Activated CD4-positive, alpha-beta T cell treated with anti-CD3 and anti-CD28 coated beads, Interleukin-2, amount 10 ng/mL, durations not matched to agents 7 days and 5 days (primary cell): ENCODE measurements at regions not wholly inside any gene's neighbourhood (a gene's known extent, or its start where the extent isn't known, plus 50 kb on each side); places are given as distances from the start of the nearest gene placed in this dataset.

Source experiments
- CTCF ChIA-PET: fragments of 350-600 bp; sonication (Branson Sonifier 250); formaldehyde crosslinking; loops from one replicate; lab custom pipeline; 2021; ENCODE audit warnings: antibody characterized with exemption; lab: Charles Lee
- POLR2A ChIA-PET: fragments of 350-600 bp; sonication (Branson Sonifier 250); formaldehyde crosslinking; loops from one replicate; lab custom pipeline; 2021; ENCODE audit warnings: antibody characterized with exemption; lab: Charles Lee
- DNase-seq: peaks from one replicate; pipeline ENCODE4 v3.0.0-alpha.2; 2020
- H3K27ac Mint-ChIP-seq: one replicate; pipeline ENCODE4 v1.8.0; 2021; ENCODE audit warnings: mild to moderate bottlenecking, moderate library complexity, mixed read lengths
- H3K27me3 Mint-ChIP-seq: one replicate; pipeline ENCODE4 v1.8.0; 2021; ENCODE audit warnings: mixed read lengths
- H3K36me3 Mint-ChIP-seq: one replicate; pipeline ENCODE4 v1.8.0; 2021; ENCODE audit warnings: low read depth, mixed read lengths
- H3K4me1 Mint-ChIP-seq: one replicate; pipeline ENCODE4 v1.8.0; 2021; ENCODE audit warnings: mixed read lengths
- H3K4me3 Mint-ChIP-seq: one replicate; pipeline ENCODE4 v1.8.0; 2021; ENCODE audit warnings: mild to moderate bottlenecking, moderate library complexity, mixed read lengths
- H3K9me3 Mint-ChIP-seq: one replicate; pipeline ENCODE4 v1.8.0; 2021; ENCODE audit warnings: mixed read lengths

DNA sequence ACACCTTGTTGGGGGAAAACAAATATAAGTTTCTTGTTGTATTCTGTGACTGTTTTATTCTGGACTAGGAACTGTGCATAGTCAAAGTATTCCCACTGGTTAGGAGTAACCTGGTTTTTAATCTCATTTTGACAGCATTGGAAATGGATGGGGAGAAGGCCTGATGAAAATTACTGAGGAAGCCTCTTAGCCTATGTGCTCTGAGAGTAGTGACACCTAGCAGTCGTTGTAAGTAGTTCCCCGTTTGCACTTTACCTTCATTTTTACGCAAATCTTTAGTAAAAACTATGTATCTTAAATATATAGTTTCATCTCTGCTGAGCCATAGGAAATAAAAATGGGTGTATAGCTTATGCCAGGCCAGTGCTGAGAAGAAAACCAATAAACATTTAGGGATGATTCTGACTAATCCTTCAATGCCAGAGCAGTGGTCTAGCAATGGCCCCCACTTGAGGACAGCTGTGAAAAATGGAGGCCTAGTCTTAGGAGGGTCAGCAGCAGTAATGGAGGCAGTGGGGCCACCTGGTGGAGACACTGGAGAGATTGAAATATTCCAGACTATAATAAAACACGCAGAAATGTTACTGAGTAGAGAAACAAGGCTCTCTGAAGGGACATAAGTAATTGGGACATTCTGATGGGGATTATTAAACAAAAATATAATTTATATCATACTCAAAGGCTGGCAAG, 133.2 kb upstream of the NOVA1 start:
- peaks cover 2% of the 10 kb centered on the region for H3K9me3 Mint-ChIP-seq
- ChIA-PET POLR2A (no interaction called here), CTCF (no interaction called here)
- no peaks in the 10 kb centered on the region for H3K27me3 Mint-ChIP-seq
- no peak for DNase-seq
- no peak overlapping the region for H3K4me3 Mint-ChIP-seq
- no peak overlapping the region for H3K27ac Mint-ChIP-seq
- no peaks in the 10 kb centered on the region for H3K36me3 Mint-ChIP-seq
- H3K4me1 Mint-ChIP-seq: no peaks in the 10 kb centered on the region

DNA sequence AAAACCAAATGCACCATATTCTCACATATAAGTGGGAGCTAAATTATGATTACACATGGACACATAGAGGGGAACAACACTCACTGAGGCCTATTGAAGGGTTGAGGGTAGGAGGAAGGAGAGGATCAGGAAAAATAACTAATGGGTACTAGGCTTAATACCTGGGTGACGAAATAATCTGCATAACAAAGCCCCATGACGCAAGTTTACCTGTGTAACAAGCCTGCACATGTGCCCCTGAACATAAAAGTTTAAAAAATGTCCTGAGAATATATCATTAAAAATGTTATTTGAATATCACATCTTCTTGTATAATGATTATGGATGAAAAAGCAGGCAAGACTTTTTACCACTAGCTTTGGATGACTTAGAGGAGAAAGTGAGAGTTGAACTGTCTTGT, 138.0 kb upstream of the NOVA1 start:
- H3K27me3 Mint-ChIP-seq: no peaks in the 10 kb centered on the region
- no peaks in the 10 kb centered on the region for H3K36me3 Mint-ChIP-seq
- ChIA-PET POLR2A (no interaction called here), CTCF (interaction anchor here (0.6 kb wide), 1 partner anchor 888 kb away, joined by 3 read pairs; no protein-coding TSS in a partner anchor)
- DNase-seq: no peak
- no peak overlapping the region for H3K4me3 Mint-ChIP-seq
- peaks cover 2% of the 10 kb centered on the region for H3K9me3 Mint-ChIP-seq
- no peak overlapping the region for H3K27ac Mint-ChIP-seq
- H3K4me1 Mint-ChIP-seq: no peaks in the 10 kb centered on the region

DNA sequence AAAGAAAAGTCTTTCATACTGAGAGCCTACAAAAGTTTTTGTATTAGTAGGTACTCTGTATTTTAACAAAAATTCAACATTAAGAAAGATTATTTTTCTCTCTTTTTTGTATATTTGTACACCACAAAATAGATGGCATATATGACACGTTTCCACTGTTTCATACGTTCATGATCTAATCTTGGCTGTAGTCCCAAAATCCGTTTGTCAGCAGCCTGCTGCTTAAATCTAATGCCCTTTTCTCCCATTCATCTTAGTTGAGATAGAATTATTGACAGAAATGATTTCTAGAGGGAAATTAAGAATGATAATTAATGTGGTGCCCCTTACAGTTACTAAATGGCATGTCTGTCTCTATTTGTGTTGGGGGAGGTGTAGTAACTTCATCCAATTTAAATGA, 140.7 kb upstream of the NOVA1 start:
- POLR2A ChIA-PET: no interaction called here

DNA sequence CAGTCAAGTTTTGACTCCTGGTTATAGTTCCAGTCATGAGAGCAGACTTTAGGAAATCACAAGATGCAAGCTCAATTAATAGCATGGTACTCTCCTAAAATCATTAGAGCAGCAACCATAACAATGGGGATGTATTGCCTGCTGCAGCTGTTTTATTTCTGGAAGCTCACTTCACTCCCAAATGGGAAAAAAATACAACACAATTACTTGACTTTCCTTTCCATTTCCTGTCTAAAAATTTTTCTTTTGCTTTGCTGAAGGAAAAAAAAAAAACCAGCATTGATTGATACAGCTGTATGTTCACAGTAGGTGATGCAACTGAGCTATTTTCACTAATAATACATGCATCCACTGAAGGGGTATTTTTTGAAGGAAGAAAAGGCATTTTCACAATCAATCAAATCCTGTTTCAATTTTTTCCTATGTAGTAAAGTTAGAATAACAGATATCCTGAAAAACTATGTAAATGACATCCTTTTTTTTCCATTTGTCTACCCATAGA, 143.9 kb upstream of the NOVA1 start:
- POLR2A ChIA-PET: no interaction called here
- Mint-ChIP-seq H3K4me3 (no peak overlapping the region), H3K36me3 (no peaks in the 10 kb centered on the region), H3K27ac (no peak overlapping the region), H3K9me3 (peaks cover 2% of the 10 kb centered on the region), H3K27me3 (no peaks in the 10 kb centered on the region), H3K4me1 (no peaks in the 10 kb centered on the region)
- CTCF ChIA-PET: no interaction called here
- DNase-seq: no peak

More for the DNA sequence above, 140.7 kb upstream of the NOVA1 start:
- Mint-ChIP-seq H3K27me3 (no peaks in the 10 kb centered on the region), H3K36me3 (no peaks in the 10 kb centered on the region), H3K4me1 (no peaks in the 10 kb centered on the region), H3K27ac (no peak overlapping the region), H3K9me3 (peaks cover 2% of the 10 kb centered on the region), H3K4me3 (no peak overlapping the region)
- CTCF ChIA-PET: no interaction called here
- DNase-seq: no peak

DNA sequence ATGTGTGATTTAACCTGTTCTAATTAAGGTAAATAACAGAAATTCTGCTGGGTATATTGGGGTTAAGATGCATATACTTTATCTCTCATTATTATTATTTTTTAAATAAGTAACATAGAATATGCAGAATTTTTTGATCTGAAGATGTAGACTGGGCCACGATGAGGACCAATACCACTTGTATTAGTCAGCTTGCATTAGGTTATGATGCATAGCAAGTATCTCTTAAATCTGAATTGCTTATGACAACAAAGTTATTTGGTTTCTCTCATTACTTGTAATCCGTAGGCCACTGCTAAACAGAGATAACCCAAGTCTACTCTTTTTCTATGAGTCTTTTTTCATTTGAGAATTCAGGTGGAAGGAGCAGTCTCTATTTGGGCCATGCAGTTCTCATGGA, 145.5 kb upstream of the NOVA1 start:
- no peaks in the 10 kb centered on the region for H3K4me1 Mint-ChIP-seq
- no peak overlapping the region for H3K4me3 Mint-ChIP-seq
- peaks cover 2% of the 10 kb centered on the region for H3K9me3 Mint-ChIP-seq
- DNase-seq: no peak
- H3K27me3 Mint-ChIP-seq: no peaks in the 10 kb centered on the region
- ChIA-PET CTCF (no interaction called here), POLR2A (no interaction called here)
- no peaks in the 10 kb centered on the region for H3K36me3 Mint-ChIP-seq
- H3K27ac Mint-ChIP-seq: no peak overlapping the region

DNA sequence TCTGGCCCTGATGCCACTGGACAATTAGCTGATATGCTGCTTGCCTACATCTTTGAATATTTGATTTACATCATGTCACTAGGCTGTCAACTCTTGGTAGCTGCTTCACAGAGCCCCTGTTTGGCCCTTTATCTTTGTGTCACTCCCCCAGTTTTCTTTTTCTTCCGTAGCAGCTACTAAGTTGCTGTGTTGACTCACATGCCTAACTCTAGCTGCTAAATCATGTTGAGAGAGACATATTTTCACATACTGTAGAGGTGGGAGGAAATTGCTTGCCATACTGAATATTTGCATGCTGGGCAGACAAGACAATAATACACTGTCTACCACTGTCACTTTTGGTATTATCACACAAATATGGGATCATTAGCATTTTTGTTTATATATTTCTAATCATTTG, 147.1 kb upstream of the NOVA1 start:
- no peak overlapping the region for H3K4me3 Mint-ChIP-seq
- H3K27me3 Mint-ChIP-seq: no peaks in the 10 kb centered on the region
- ChIA-PET POLR2A (no interaction called here), CTCF (no interaction called here)
- H3K4me1 Mint-ChIP-seq: no peaks in the 10 kb centered on the region
- H3K9me3 Mint-ChIP-seq: no peaks in the 10 kb centered on the region
- DNase-seq: no peak
- no peaks in the 10 kb centered on the region for H3K36me3 Mint-ChIP-seq
- H3K27ac Mint-ChIP-seq: no peak overlapping the region

DNA sequence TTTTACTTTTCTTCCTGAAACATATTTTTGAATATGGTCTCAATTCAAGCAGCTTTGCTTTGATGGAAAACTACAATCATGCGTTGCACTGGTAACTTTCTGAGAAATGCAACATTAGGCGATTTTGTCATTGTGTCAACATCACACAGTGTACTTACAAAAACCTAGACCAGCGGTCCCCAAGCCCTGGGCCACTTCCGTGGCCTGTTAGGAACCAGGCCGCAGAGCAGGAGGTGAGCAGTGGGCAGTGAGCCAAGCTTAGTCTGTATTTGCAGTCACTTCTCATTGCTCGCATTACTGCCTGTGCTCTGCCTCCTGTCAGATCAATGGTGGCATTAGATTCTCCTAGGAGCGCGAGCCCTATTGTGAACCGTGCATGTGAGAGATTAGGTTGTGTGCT, 163.7 kb upstream of the NOVA1 start:
- ChIA-PET POLR2A (no interaction called here), CTCF (no interaction called here)
- Mint-ChIP-seq H3K4me1 (no peaks in the 10 kb centered on the region), H3K27ac (no peak overlapping the region), H3K4me3 (no peak overlapping the region), H3K36me3 (no peaks in the 10 kb centered on the region), H3K27me3 (no peaks in the 10 kb centered on the region), H3K9me3 (peaks cover 10% of the 10 kb centered on the region)
- DNase-seq: no peak

DNA sequence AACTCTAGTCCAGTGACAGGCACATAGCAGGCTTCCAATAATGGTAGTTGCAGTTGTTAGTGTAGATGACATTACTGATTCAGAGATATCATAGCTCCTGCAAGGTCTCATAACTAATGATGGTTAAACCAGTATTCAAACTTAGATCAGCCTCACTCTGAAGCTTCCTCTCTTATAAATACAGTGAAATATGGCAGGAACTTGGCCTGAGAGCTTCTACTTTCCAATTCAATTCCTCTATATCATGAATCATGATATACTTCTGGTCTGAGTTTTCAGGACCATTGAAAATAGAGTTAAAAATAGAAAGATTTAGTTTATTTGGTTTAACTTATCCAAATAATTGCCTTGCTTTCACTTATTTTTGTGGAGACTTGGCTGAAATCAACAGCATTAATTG, 167.5 kb upstream of the NOVA1 start:
- CTCF ChIA-PET: no interaction called here
- H3K4me3 Mint-ChIP-seq: no peak overlapping the region
- peaks cover 3% of the 10 kb centered on the region for H3K9me3 Mint-ChIP-seq
- H3K27me3 Mint-ChIP-seq: no peaks in the 10 kb centered on the region
- no peaks in the 10 kb centered on the region for H3K4me1 Mint-ChIP-seq
- no peak overlapping the region for H3K27ac Mint-ChIP-seq
- POLR2A ChIA-PET: no interaction called here
- no peaks in the 10 kb centered on the region for H3K36me3 Mint-ChIP-seq
- no peak for DNase-seq

DNA sequence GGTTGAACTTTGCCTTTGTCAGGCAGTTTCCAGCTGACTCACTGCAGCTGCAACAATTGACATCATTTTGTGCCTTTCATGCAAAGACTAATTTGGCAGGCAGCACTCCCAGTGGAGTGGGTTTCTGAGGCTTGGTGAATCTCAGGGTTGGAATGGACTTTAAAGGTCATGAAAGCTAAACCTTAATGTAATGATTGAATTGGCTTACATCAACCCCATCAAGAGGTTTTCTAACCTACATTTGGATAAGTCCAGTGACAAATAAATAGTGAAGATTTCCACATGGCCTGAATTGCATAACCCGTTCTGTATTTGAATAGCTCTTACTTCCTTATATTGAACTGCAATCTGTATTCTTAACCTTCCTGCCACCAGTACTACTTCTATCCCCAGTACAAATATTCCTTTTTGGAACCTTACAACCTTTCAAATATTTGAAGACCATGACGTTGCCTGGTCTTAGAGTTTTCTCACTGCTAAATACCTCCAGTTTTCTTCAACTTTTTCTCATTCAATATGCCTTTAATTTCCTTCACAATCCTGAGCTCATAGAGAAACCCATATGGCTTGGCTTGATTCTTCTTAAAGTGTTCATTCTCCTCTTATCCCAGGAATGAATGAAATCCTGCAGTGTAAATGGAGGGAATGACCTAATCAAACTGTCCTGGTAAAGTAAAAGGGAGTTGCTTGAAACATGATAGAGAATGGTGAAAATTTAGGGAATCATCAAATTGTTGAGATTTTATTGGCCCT, 168.1 kb upstream of the NOVA1 start:
- no peak overlapping the region for H3K27ac Mint-ChIP-seq
- no peaks in the 10 kb centered on the region for H3K4me1 Mint-ChIP-seq
- no peak for DNase-seq
- no peak overlapping the region for H3K4me3 Mint-ChIP-seq
- CTCF ChIA-PET: no interaction called here
- no peaks in the 10 kb centered on the region for H3K36me3 Mint-ChIP-seq
- peaks cover 3% of the 10 kb centered on the region for H3K9me3 Mint-ChIP-seq
- H3K27me3 Mint-ChIP-seq: no peaks in the 10 kb centered on the region
- POLR2A ChIA-PET: no interaction called here

DNA sequence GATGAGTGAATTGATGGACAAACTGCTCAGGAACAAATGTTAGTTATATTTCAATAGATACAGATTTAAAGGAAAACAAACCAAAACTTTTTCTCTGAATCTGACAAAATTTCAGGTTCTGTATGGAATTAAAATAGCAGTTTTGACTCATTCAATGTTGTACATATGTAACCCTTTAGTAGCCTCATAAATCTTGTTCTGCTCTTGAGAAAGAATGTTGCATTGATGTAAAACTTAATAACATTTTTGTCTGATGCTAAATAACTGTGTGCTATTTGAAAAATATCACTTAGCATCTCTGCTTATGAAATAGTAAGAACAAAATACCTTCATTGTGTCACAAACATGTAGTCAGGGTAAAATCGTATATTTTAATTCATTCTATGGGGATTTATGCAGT, 168.9 kb upstream of the NOVA1 start:
- Mint-ChIP-seq H3K4me3 (no peak overlapping the region), H3K4me1 (no peaks in the 10 kb centered on the region), H3K9me3 (peaks cover 3% of the 10 kb centered on the region), H3K27me3 (no peaks in the 10 kb centered on the region), H3K27ac (no peak overlapping the region), H3K36me3 (no peaks in the 10 kb centered on the region)
- DNase-seq: no peak
- ChIA-PET CTCF (no interaction called here), POLR2A (no interaction called here)

DNA sequence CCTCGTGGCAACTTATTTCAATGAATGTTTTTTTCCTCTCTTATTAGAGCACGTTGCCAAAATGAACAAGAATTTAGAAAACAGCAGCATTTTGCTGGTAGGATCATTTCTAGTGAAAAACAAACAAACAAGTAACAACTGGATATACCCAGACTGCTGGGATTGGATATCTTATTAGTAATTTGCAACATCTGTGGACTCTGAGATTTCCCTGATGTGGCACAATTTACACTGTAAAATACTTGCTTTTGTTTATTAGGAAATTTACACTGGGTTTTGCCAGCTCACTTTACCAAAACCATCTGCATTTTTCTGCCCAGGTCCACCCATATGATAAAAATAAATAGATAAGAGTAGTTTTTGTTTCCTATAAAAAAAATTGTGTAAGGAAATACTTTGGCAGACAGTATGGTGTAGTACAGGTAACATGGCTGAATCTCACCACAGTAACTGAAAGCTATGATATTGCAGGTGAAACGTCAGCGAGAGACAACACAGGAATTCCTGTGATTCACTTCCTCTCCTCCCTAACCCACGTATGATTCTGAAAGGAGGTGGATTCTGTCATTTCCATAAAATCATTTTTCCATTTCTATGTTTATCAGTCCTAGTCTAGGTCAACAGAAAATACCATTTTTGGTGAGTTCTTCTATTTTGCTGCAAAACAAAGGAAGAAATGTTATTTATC, 176.2 kb upstream of the NOVA1 start:
- Mint-ChIP-seq H3K4me3 (no peak overlapping the region), H3K36me3 (no peaks in the 10 kb centered on the region), H3K27me3 (no peaks in the 10 kb centered on the region), H3K27ac (no peak overlapping the region), H3K4me1 (no peaks in the 10 kb centered on the region), H3K9me3 (peaks cover 2% of the 10 kb centered on the region)
- ChIA-PET CTCF (no interaction called here), POLR2A (no interaction called here)
- no peak for DNase-seq

DNA sequence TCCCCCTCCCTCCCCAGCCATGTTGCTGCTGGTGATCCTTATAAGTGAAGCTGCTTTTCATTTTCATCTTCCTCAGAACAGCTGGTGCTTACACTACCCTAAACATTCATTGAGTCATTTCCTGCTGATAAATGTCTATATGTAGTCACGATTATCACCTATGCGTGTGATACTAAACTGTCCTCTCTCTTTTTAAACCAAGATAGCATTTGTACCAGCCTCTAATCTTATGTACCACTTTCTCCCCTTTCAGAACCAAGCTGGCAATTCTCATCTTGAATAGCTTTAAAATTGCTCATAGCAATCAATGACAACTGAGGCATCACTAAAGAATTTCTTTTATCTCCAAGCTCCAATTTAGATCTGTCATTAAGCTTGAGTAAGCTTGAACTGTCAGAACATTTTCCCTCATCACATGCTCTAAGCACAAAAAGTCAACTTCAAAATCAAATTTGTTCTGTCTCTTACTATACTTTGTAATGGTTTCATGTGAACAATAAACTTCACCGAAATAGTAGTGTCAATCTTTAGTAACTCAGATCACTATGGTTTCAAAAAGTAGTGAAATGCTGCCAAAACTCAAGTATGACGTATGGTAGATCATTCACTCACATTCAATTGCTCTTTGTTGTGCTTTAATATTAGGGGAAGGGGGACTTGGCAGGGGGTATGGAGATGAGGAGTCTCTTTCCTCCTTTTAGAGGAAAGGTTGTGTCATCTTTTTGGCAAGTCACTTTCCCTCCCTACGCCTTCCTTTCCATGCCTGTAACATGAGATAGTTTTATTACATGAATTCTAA, 178.1 kb upstream of the NOVA1 start:
- CTCF ChIA-PET: no interaction called here
- Mint-ChIP-seq H3K27ac (no peak overlapping the region), H3K4me3 (no peak overlapping the region)

More for the DNA sequence above, 178.1 kb upstream of the NOVA1 start:
- H3K4me1 Mint-ChIP-seq: no peaks in the 10 kb centered on the region
- H3K9me3 Mint-ChIP-seq: peaks cover 2% of the 10 kb centered on the region
- DNase-seq: no peak
- POLR2A ChIA-PET: no interaction called here
- no peaks in the 10 kb centered on the region for H3K36me3 Mint-ChIP-seq
- no peaks in the 10 kb centered on the region for H3K27me3 Mint-ChIP-seq
